ENCODE measurements at regions not wholly inside any gene's neighbourhood (a gene's known extent, or its start where the extent isn't known, plus 50 kb on each side); places are given as distances from the start of the nearest gene placed in this dataset.

DNA sequence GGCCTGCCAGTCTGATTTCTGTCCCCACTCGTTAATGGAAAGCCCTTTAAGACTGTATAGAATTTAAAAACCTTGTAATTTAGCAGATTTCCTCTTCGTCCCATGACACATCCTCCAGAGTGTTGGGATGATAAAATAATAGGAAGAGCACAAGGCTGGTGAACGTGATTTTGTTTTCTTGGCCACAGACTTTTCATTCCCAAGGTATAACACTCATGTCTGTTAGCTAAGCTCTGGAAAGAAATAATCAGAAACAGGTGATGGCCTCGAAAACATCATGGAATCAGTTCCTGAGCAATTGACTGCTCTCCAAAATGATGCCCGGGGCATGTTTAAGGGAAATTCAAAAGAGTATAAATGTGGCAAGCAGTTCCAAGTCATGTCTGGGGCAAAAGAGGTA, 337.8 kb upstream of the TCF4 start:
- TF ChIP-seq, protein P1, sequence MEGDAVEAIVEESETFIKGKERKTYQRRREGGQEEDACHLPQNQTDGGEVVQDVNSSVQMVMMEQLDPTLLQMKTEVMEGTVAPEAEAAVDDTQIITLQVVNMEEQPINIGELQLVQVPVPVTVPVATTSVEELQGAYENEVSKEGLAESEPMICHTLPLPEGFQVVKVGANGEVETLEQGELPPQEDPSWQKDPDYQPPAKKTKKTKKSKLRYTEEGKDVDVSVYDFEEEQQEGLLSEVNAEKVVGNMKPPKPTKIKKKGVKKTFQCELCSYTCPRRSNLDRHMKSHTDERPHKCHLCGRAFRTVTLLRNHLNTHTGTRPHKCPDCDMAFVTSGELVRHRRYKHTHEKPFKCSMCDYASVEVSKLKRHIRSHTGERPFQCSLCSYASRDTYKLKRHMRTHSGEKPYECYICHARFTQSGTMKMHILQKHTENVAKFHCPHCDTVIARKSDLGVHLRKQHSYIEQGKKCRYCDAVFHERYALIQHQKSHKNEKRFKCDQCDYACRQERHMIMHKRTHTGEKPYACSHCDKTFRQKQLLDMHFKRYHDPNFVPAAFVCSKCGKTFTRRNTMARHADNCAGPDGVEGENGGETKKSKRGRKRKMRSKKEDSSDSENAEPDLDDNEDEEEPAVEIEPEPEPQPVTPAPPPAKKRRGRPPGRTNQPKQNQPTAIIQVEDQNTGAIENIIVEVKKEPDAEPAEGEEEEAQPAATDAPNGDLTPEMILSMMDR (conservative IDR thresholded peaks at IDR 0.05; ENCODE audit: low read depth, low read length), result no peak
- TF ChIP-seq CEBPB (IDR thresholded peaks at IDR 0.05; ENCODE audit: low read depth, low read length) (no peak), POLR2A (IDR thresholded peaks at IDR 0.05; ENCODE audit: low read depth, low read length) (no peak), RFX5 (IDR thresholded peaks at IDR 0.05; ENCODE audit: low read depth, low read length) (no peak), RCOR1 (IDR thresholded peaks at IDR 0.05; ENCODE audit: insufficient replicate concordance, low read length) (no peak), FOS (IDR thresholded peaks at IDR 0.05; ENCODE audit: low read depth, low read length) (no peak), CHD1 (IDR thresholded peaks at IDR 0.05; ENCODE audit: low read depth, low read length) (no peak), MAZ (IDR thresholded peaks at IDR 0.05; ENCODE audit: borderline replicate concordance, low read depth, low read length) (no peak), SMC3 (IDR thresholded peaks at IDR 0.05; ENCODE audit: low read depth, low read length) (no peak)

All from IMR-90 (cell line).